ENCODE measurements at regions not wholly inside any gene's neighbourhood (a gene's known extent, or its start where the extent isn't known, plus 50 kb on each side); places are given as distances from the start of the nearest gene placed in this dataset.
"Not testable (repeated sequence)": the region's sequence is repeated elsewhere in the genome, so short reads cannot be mapped to it uniquely, and the experiment has no call there.

DNA sequence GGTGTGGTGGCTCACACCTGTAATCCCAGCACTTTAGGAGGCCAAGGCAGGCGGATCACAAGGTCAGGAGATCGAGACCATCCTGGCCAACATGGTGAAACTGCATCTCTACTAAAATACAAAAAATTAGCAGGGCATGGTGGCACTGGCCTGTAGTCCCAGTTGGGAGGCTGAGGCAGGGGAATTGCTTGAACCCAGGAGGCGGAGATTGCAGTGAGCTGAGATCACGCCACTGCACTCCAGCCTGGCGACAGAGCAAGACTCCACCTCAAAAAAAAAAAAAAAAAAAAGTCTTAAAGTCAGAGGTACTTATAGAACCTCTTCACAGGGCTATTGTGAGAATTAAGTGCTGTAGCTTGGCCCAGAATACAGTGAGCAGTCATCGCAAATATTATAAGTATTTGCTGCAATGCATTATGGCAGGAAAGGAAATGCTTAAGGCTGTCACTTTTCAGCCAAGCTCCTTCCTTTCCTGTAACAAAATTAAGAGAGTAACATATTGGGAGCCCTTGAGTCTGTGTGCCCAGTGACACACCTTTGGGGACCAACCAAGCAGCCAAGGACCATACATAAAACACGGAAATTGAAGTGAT is 110.9 kb upstream of the HAND1 start:
- not testable (repeated sequence) for DNase-seq (ENCODE audit: low read depth)

- DNase-seq (ENCODE audit: low read depth), result no peak
Observed at GRCh38 chr5:154588091-154588774, 110.2 kb upstream of the HAND1 start.

GRCh38 chr5:154587123-154588026 is 109.3 kb upstream of the HAND1 start:
- no peak for DNase-seq (ENCODE audit: low read depth)

DNA sequence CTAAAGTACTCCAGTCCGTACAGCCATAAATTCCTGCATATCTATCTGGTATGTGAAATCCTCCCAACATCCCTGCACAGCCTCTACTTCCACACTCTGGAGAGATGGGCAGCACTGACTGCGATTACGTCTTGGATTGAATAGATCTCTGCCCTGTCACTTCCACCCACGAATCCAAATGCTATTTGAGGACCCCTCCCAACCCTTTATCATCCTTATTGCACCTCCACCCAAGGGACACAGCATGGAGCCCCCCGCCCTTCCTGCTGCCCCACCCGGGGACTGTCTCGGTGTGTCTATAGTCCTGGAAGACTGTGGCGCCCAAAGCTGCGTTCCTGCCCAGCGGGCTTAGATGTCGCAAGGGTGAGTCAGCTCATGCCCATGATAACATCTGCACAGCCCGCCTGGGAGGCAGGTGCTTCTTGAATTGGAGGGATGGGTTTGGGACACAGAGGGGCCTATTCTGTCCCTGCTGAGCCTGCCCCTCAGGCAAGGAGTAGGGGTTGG is 105.7 kb upstream of the HAND1 start:
- no peak for DNase-seq (ENCODE audit: low read depth)

- DNase-seq (ENCODE audit: low read depth), result no peak
Observed at GRCh38 chr5:154580422-154580821, 102.4 kb upstream of the HAND1 start.

- no peak for DNase-seq (ENCODE audit: low read depth)
Observed at GRCh38 chr5:154577416-154577815, 99.4 kb upstream of the HAND1 start.

- DNase-seq (ENCODE audit: low read depth), result no peak
Observed at GRCh38 chr5:154576429-154576806, 98.4 kb upstream of the HAND1 start.

DNA sequence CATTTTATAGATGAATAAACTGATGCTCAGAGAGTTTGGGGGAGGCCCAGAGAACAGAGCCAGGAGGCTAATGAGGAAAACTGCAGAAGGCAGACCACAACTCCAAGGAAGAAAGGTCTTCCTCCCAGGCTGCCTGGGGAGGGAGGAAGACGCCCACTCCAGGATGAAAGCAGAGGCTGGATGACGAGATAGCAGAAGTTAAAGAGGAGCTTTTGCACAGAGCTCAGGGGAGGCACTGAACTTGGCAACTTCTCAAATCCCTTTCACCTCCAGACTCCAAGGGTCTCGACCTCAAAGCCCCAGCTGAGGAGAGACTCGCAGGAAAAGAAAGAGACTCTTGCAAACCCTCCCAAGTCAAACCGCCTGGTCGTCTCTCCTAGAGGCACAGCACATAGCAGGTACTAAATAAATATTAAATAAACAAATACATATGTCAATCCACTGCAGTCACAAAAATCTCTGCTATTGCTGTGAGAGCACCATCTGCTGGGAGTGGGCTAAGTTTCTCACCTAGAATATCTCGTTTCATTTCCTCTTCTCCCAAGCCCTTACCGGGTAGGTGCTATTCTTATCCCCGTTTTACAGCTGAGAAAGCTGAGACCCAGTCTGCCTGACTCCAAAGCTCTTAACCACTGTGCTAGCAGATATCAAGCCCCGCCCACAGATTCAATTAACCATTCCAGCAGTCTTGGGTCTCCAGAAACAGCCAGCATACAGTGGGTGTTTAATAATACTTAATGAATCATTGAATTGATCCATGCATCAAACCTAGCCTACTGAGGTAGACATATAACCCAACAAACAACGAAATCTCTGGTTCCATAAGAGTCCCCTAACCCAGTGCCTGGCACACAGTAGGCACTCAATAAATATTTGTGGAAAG is 97.8 kb upstream of the HAND1 start:
- no peak for DNase-seq (ENCODE audit: low read depth)

- no peak for DNase-seq (ENCODE audit: low read depth)
Observed at GRCh38 chr5:154573011-154573410, 95.0 kb upstream of the HAND1 start.

GRCh38 chr5:154571325-154572035 is 93.5 kb upstream of the HAND1 start:
- no peak for DNase-seq (ENCODE audit: low read depth)

DNA sequence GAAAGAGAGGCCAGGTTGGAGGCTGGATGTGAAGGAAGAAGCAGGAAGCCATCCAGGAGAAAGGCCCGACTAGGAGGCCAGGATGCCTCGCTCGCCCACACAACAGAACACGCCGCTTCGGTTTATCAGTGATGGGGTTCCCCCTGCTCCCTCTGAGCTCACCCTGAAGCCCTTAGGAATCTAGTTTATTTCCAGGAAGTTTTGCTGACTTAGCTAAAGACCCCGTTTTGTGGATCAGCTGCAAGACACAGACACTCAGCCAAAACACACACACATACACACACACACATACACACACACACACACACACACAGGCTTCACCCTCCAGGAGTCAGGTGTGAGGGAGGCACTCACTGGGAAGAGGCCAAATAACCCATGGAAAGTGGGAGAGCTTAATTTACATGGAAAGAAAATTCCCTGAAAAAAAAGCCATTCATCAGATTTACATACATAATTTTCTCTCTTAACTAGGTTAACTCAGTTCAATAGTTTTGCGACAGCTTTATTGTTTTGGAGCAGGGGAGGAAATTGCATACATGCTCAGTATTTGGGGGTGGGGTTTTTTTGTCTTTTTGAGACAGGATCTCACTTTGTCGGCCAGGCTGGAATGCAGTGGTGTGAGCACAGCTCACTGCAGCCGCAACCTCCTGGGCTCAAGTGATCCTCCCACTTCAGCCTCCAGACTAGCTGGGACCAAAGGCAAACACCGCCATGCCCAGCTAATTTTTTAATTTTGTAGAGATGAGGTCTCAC is 92.7 kb upstream of the HAND1 start:
- no peak for DNase-seq (ENCODE audit: low read depth)

DNA sequence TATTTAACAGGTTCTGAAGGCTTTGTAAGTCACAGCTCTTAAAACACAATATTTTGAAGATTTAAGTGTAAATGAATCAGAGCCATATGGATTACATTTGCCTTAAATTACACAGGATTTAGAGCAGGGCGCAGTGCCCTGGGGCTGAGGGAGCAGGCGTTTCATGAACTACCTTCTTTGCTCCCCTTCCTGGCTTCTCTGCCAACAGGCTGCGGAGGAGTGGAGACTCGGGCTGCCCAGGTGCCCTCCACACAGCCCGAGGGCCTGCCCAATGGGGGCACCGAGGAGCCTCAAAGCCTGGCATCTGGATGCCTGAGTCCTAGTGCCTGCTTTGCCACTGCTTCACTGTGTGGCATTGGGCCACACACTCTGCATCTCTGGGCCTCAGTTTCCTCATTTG is 90.6 kb upstream of the HAND1 start:
- no peak for DNase-seq (ENCODE audit: low read depth)

DNA sequence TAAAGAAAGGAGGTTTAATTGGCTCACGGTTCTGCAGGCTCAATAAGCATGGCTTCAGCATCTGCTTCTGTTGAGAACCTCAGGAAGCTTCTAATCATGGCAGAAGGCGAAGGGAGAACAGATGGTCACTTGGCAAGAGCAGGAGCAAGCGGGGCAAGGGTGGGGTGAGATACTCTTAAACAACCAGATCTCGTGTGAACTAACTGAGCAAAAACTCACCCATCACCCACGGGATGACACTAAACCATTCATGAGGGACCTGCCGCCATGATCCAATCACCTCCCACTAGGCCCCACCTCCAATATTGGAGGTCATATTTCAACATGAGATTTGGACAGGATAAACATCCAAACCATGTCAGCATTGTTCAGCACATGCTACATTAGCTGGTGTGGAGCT is 89.1 kb upstream of the HAND1 start:
- no peak for DNase-seq (ENCODE audit: low read depth)

GRCh38 chr5:154566146-154566680 is 88.2 kb upstream of the HAND1 start:
- no peak for DNase-seq (ENCODE audit: low read depth)

GRCh38 chr5:154565123-154565522 is 87.1 kb upstream of the HAND1 start:
- no peak for DNase-seq (ENCODE audit: low read depth)

DNA sequence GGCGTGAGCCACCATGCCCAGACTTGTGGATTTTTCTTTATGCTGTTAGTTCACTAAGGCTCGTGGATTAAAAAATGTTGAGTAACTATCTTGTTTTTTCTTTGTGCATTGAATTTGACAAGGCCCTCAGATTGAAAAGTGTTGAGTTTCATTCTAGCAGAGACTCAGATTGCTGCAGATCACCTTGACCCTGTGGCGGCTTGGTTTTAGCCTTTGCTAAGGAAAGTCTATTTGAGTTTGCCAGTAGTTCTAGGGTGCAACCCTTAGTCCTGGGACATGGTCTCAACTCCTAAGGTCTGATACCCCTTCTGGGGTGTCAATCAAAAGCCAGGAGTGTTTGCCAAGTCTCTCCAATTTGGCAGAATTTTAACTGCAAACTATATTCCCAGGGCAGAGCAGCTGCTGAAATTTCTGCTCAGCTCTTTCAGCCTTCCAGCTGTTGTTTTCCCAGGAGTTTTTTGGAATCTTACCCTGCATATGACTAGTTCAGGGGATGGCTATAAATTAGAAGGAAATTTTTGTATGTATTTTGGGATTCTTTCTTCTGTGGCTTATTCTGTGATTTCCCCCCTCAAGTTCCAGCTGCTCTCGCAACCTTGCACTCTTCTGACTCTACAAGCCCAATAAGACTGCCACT is 84.3 kb upstream of the HAND1 start:
- no peak for DNase-seq (ENCODE audit: low read depth)

DNA sequence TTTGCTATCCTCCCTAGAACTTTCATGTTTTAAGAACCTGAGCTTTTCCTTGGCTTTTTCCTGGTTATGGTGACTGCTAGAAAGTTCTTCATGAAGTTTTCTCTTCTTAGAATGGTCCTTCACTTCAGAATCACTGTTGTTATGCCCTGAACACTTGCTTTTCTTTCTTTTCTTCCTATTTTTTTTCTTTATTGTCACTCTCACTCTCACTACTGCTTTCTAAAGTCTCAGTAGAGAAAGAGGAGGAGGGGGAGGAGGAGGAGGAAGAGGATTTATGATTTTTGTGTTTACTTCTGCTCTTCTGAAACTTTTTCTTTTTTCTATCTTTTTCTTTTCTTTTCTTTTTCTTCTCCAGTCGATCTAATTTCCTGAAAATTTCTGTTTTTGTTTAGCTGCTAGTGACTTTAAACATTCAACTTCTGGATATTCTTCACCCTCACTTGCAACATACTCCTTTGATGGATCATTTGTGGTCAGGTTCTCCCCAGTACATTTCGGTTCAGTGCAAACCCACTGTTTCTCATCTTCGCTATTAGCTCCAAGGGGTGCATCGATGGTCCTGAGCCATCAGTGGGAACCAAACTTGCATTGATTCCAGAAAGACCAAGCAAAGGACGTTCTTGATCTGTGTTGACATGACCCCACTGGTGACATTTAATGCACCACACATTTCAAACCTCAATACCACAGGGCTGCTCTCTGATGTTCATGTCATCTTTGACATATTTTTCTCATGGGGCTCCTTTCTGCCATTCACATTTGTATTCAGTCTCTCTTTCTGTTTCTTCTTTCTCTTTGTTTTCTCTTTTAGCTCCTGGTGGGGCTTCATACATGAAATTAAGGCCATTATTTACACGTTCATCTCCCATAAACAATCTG is 81.6 kb upstream of the HAND1 start:
- no peak for DNase-seq (ENCODE audit: low read depth)

DNA sequence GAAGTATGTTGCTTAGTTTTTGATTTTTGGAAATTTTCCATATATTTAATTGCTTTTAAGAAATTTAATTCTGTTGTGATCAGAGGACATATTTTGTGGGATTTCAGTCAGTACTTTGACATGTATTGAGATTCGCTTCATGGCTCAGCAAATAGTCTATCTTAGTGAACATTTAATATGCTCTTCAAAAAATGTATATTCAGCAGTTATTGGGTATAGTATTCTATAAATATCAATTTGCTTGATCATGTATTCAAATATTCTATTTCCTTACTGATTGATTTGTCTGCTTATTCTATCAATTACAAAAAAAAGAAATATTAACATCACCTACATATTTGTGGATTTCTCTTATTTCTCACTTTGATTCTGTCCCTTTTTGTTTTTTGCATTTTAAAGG is 79.5 kb upstream of the HAND1 start:
- DNase-seq (ENCODE audit: low read depth), result no peak

GRCh38 chr5:154547551-154547950 is 69.5 kb upstream of the HAND1 start:
- DNase-seq (ENCODE audit: low read depth), result no peak
